ENCODE measurements at regions not wholly inside any gene's neighbourhood (a gene's known extent, or its start where the extent isn't known, plus 50 kb on each side); places are given as distances from the start of the nearest gene placed in this dataset.

DNA sequence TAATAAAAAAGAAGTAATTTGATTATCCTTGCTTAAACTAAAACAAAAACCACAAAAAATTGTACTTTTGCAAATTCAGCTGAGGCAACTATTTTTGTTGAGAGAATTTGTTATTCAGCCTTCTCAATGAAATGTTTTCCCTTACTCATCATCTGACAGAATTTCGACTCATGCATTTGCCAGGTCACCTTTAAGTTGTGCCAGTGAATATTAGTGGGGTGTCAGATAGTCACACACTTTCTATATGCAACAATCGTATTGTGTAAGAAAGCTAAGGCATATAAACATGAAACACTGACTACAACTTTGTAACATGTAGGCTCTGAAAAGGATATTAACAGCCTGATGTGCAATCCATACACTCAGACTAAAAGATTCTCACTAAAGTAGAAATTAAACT, 1653.1 kb upstream of the SLC39A10 start:
- intact Hi-C loops (cut with DNase I): no loop called here
- DNase-seq: no peak

DNA sequence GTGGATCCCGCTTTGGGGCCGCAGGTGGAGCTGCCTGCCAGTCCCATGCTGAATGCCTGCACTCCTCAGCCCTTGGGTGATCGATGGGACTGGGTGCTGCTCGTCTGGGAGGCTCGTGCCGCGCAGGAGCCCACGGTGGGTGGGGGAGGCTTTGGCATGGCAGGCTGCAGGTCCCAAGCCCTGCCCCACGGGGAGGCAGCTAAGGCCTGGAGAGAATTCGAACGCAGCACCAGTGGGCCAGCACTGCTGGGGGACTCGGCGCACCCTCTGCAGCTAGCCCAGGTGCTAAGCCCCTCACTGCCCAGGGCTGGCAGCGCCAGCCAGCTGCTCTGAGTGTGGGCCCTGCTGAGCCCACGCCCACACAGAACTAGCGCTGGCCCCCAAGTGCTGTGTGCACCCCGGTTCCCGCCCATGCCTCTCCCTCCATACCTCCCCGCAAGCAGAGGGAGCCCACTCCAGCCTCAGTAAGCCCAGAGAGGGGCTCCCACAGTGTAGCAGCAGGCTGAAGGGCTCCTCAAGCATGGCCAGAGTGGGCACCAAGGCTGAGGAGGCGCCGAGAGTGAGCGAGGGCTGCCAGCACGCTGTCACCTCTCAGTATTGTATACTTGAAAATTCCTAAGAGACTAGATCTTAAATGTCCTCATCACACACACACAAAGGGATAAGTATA, 1654.2 kb upstream of the SLC39A10 start:
- DNase-seq: peak in 3 of 10 donors; percentile 4 to 74 (median 71)
- intact Hi-C loops (cut with DNase I): no loop called here

DNA sequence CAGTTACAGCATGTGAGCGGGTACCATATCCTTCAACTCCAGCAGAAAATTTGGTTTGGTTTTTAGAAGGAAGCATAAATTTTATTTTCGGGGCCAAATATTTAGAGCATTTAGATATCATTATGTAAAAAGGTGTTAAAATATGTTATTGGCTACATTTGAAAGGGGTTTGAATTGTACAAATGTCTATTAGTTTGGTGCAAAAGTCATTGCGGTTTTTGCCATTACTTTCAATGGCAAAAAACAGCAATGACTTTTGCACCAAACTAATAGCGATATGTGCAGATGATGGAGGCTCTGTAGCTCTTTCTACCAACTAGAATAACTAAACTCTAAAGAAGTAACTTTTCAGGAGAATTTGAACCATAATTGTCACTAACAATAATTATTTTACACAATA, 1666.2 kb upstream of the SLC39A10 start:
- intact Hi-C loops (cut with DNase I): no loop called here
- DNase-seq: no peak

DNA sequence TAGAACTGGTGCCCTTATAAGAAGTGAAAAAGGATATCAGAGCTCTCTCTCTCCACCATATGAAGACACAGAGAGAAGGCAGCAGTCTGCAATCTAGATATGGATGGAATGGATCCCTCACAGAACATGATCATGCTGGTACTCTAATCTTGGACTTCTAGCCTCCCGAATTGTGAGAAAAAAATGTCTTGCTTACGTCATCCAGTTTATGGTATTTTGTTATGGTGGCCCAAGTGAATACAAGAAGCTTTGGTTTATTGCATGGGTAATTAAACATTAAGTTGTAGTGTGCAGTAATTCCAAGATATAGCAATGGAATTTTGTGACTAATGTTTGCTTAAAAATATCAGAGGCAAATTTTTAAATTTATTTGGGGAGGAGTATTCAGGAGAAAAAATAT, 1667.4 kb upstream of the SLC39A10 start:
- DNase-seq: no peak
- intact Hi-C loops (cut with DNase I): no loop called here

DNA sequence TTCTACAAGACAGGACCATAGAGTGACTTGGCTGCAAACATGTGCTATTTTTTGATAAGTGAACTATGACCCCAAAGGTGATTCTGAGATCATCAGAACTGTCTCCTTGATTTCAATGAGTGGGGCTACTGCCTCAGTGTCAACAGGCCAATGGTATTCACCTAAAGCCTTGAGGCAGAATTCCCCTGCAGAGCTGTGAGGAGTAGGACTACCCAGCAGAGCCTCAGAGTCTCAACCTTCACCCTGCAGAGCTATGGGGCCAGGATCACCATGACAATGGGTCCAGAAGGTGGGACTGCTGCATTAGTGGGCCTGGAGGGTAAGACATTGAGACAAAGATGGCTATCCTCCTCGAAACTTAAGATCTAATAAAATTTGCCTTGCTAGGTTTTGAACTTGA, 1668.2 kb upstream of the SLC39A10 start:
- DNase-seq: peak in 1 of 10 donors; percentile 45
- intact Hi-C loops (cut with DNase I): no loop called here

DNA sequence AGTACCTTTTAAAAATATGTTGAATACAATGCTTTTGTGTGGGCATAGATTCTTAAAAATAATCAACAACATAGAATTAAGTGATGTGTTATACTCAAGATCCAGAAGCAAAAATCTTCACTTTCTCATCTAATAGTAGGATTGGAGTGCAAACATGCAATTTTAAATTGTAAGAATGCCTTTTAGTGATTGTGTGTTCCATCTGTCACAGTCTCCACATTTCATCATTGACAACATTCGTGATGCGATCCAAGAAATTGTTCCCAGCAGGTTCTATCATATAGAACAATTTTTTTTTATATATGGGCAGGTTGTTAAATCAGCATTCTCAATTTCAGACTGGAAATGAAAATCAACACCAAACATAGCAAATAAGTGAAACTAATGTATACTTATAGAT, 1671.8 kb upstream of the SLC39A10 start:
- intact Hi-C loops (cut with DNase I): no loop called here
- DNase-seq: no peak

DNA sequence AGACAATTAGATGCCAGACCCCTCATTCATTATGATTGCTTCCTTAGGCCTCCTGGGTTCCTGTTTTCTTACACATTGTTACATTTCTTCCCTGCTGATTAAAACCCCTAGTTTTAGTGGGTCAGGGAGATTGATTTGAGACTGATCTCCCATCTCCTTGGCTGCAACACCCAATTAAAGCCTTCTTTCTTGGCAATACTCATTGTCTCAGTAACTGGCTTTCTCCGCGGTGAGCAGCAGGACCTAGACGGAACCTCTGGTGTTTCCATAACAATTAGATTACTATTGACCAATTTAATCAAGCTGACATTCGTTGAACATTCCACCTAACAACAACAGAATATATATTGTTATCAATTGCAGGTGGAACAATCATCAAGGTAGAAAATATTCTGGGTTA, 1676.4 kb upstream of the SLC39A10 start:
- intact Hi-C loops (cut with DNase I): no loop called here
- no peak for DNase-seq

DNA sequence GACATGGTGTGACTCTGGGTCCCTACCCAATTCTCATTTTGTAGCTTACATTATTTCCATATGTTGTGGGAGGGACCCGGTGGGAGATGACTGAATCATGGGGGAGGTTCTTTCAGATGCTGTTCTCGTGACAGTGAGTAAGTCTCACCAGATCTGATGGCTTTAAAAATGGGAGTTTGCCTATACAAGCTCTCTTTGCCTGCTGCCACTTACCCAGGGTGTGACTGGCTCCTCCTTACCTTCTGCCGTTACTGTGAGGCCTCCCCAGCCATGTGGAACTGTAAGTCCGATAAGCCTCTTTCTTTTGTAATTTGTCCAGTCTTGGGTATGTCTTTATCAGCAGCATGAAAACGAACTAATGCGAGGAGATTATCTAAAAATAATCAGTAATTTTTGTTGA, 1683.2 kb upstream of the SLC39A10 start:
- no peak for DNase-seq
- intact Hi-C loops (cut with DNase I): no loop called here

DNA sequence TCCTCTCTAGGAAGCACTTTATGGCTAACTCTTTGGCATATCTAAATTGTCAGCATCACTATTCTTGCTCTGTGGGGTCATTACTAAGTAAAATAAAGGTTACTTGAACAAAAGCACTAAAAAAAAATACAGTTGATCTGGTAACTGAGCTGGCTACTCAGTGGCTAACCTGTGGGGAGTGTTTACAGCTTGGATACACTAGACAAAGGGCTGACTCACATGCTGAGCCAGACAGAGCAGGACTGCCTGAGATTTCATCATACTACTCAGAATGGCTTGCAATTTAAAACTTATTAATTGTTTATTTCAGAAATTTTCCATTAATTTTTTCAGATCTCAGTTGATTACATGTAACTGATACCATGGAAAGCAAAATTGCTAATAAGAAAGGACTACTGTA, 1690.4 kb upstream of the SLC39A10 start:
- no peak for DNase-seq
- intact Hi-C loops (cut with DNase I): no loop called here

DNA sequence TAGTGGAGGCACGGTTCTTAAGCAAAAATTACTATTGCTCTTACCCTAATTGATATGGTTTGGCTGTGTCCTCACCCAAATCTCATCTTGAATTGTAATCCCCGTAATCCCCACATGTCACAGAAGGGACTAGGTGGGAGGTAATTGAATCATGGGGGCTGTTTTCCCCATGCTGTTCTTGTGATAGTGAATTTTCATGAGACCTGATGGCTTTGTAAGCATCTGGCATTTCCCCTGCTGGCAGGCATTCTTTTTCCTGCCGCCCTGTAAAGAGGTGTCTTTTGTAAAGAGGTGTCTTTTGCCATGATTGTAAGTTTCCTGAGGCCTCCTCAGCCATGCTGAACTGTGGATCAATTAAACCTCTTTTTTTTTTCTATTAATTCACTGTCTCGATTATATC, 1691.8 kb upstream of the SLC39A10 start:
- intact Hi-C loops (cut with DNase I): no loop called here
- DNase-seq: no peak

DNA sequence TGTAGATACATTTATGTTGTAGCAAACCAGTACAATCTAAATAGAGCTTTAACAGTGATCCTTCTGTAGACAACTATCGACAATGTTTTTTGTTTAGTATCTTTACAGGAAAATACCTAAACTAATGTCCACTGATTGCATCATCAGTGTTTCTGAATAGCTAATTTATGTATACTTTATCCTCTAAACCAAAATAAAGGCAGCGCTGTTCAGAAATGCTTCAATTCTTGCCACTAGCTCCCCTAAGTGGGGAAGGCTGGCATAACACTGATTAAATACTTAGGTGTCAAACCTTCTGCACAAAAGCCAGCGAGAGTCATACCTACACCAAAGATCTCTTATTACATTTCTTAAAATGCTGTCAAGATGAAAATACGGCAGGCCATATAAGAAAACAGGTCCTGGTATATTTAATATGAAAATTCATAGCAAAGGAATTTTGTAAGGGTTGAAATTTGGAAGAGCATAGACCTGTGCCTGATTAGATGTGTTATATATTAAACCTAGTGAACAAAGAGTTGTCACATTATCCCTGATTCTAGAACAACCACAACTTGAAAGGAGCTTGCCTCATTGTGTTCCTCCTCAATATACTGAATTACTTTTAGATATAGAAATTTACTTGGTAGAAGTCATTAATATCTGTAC, 1693.4 kb upstream of the SLC39A10 start:
- peak in 2 of 10 donors; percentile 3 to 10 for DNase-seq
- intact Hi-C loops (cut with DNase I): no loop called here

DNA sequence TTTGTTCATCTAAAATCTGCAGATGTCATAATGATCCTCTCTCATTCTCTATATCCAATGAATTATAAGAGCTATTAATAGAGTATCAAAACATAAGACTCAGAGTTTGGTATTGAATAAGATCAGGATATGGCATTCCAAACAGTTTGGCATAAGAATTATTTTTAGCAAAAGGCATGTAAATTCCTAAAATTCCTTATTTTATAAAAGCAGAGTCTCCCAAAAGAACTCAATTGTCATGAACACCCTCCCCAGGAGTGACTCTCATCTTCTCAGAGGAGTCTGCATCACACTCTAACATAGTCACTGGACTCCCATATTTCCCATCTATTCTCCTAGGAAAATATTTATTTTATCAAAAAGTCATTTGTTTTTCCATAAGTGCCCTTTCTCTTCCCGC, 1710.2 kb upstream of the SLC39A10 start:
- intact Hi-C loops (cut with DNase I): no loop called here
- DNase-seq: no peak

DNA sequence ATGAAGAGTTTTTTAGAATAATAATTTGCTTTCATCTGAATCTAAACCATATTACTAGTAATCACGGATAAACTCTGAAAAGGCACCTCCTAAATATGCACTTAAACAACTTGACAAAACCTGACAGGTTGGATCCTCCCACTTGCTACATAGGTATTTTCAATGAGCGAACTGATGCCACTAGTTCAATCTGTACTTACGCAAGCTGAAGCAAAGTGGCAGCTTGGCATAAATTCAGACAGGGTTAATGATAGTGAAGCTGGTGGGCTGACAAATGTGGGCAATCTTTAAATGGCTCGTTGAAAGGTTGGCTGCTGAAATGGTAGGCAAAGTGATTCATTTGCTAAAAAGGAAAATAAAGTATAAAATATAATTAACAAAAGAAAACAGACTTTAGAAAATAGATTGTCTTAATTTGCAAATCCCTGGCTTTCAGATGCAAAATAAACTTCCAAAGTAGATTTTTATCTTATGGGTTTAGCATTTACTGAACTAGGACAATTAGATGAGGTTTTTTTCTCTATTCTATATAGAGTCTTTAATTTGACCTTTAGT, 1713.5 kb upstream of the SLC39A10 start:
- intact Hi-C loops (cut with DNase I): no loop called here
- DNase-seq: no peak

DNA sequence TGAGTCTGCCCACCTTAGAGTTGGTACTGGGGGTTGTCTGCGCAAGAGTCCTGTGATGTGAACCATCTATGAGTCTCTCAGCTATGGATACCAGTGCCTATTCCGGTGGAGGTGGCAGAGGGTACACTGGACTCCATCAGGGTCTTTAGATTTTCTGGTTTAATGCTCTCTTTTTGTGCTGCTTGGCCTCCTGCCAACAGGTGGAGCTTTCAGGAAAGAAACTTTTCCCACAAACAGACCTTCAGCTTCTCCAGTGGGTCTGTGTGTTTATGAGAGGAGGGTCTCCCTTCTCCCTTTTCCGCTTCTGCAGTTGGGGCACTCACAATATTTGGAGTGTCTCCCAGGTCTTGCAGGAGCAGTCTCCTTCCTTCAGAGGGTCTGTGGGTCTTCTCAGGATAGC, 1721.9 kb upstream of the SLC39A10 start:
- intact Hi-C loops (cut with DNase I): no loop called here
- no peak for DNase-seq

DNA sequence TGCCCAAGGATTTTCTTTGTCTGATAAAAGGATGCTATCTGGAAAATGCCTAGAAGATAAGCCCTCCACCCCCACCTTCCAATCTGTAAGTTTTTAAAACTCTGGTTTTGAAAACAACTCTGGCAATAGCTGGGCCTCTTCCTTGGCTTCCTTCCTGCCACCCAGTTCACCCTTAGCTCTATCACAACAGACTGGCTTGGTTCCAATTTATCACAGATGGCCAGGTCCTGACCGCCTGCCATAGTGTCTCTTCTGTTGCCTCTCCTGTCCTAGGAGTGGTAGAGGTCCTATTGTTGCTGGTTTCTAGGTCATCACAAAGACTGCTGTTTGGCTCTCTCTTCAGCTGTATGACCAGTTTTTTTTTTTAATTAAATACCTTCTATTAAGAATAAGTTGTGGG, 1727.9 kb upstream of the SLC39A10 start:
- intact Hi-C loops (cut with DNase I): no loop called here
- no peak for DNase-seq

DNA sequence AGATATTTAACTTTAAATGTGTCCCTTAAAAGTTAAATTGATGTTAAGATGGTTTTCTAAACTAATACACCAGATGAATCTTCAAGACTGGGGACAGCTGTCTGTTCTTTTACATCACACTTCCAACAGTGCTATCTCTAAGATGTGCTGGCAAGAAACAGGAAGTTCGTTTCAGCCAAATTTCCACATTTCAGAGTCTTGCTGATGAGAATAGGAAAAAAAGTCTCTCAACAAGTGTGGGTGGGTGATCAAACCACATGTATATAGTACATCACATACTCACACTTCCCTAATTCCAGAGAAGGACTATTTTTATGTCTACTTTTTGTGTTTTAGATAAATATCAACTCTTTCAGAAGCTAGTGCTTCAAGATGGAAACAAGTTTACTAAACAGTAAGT, 1712.8 kb upstream of the TMEFF2 start:
- intact Hi-C loops (cut with DNase I): no loop called here
- DNase-seq: no peak

DNA sequence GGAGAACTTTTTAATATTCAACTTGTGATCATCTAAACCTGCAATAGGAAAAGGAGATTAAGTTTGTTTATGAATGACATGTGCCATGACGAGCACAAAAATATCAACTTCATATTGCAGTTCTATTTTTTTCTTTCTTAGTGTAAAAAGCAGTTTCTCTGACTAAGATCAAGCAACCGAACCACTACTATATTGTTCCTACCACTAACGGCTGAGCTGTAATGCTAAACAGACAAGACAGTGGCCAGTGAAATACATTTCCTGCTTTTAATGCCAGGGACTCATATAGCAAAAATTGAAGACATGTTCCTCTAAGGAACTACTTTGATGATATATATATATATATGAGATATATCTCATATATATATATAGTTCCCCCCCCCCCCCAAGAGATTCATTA, 1705.6 kb upstream of the TMEFF2 start:
- DNase-seq: no peak
- intact Hi-C loops (cut with DNase I): no loop called here

DNA sequence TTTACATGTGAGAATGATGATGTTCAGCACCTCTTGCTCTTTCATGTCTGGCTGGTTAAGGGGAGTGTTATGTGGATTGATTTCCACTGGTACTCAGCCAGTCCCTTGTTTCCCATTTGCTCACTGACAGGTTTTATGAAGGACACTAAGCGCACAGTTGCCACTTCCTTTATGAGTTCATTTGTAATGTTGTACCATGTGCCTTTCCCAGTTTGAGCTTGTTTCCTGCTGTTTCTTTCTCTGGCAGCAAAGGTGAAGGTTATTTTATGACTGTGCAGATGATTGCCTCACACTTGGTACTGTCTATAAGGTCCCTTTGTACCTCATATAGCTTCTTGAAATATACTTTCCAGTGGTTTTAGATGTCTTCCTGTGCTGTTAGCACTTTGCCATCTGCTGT, 1700.5 kb upstream of the TMEFF2 start:
- DNase-seq: no peak
- intact Hi-C loops (cut with DNase I): no loop called here

DNA sequence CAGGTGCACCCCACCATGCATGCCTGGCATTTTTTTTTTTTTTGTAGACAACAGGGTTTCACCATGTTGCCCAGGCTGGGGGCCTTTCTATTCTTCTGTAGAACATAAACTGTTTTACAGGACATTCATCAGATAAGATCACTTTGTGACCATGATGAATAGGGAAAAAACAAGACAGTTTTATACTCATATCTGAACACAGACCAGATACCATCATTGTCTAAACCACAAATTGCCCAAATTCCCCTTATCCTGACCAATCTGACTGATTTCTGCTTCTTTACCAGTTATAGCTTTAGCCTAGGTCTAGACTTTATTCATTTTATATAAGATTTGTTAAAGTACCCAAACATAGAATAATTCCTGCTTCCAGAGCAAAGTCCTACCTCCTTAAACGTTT, 1699.3 kb upstream of the TMEFF2 start:
- intact Hi-C loops (cut with DNase I): no loop called here
- DNase-seq: no peak

DNA sequence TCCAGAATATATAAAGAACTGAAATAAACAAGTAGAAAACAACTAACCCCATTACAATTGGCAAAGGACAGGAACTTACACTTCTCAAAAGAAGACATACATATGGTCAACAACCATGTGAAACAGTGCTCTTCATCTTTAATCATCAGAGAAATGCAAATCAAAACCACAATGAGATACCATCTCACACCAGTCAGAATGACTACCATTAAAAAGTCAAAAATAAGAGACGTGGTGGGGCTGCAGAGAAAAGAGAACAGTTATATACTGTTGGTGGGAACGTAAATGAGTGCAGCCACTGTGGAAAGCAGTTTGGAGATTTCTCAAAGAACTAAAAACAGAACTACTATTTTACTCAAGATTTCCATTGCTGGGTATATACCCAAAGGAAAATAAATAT, 1696.3 kb upstream of the TMEFF2 start:
- DNase-seq: no peak
- intact Hi-C loops (cut with DNase I): no loop called here

DNA sequence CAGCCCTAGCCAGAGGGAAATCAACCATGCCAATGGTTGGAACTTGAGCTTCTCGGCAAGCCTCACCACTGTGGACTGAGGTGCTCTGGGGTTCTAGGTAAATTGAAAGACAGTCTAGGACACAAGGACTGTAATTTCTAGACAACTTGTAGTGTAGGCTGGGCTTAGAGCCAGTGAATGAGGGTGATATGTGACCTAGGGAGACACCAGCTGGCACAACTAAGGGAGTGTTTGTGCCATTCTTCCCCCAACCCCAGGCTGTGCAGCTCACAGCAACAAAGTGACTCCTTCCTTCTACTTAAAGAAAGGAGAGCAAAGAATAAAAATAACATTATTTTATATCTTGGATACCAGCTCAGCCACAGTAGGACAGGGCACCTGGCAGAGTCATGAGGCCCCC, 1690.7 kb upstream of the TMEFF2 start:
- intact Hi-C loops (cut with DNase I): no loop called here
- DNase-seq: no peak

DNA sequence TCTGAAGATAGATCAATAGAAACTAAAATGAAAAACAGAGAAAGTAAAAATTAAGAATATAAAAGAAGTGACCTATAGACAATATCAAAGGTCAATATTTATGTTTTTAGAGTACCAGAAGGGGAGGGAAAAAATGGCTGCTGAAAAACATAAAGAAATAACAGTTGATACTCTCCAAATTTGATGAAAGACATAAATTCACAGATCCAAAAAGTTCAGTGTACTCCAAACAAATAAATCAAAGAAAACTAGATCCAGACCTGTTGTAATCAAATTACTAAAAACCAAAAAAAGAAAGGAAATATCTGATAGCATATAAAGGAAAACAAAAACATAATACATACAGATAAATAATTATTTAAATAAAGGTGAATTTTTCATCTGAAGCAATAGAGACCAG, 1689.1 kb upstream of the TMEFF2 start:
- no peak for DNase-seq
- intact Hi-C loops (cut with DNase I): no loop called here
